ENCODE measurements at regions not wholly inside any gene's neighbourhood (a gene's known extent, or its start where the extent isn't known, plus 50 kb on each side); places are given as distances from the start of the nearest gene placed in this dataset.

GRCh38 chr1:244952940-244953339 lies 88.6 kb upstream of the HNRNPU start:
- intact Hi-C loops (cut with DNase I; ENCODE audit: low total_unique reads) = no loop called here
- no peak for TF ChIP-seq POLR2A (IDR thresholded peaks at IDR 0.05)
- TF ChIP-seq, protein P1, sequence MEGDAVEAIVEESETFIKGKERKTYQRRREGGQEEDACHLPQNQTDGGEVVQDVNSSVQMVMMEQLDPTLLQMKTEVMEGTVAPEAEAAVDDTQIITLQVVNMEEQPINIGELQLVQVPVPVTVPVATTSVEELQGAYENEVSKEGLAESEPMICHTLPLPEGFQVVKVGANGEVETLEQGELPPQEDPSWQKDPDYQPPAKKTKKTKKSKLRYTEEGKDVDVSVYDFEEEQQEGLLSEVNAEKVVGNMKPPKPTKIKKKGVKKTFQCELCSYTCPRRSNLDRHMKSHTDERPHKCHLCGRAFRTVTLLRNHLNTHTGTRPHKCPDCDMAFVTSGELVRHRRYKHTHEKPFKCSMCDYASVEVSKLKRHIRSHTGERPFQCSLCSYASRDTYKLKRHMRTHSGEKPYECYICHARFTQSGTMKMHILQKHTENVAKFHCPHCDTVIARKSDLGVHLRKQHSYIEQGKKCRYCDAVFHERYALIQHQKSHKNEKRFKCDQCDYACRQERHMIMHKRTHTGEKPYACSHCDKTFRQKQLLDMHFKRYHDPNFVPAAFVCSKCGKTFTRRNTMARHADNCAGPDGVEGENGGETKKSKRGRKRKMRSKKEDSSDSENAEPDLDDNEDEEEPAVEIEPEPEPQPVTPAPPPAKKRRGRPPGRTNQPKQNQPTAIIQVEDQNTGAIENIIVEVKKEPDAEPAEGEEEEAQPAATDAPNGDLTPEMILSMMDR (IDR thresholded peaks at IDR 0.05) = no peak
- DNase-seq (ENCODE audit: low spot score in 2 of 2) = no peak
- H3K4me3 ChIP-seq (ENCODE audit: low read depth, poor library complexity, severe bottlenecking) = no peak overlapping the region
- 43 to 49% methylated on average over 8 of the region's 8 CpGs for WGBS, 2 donors

GRCh38 chr1:244952280-244952933 lies 88.1 kb upstream of the HNRNPU start:
- TF ChIP-seq, protein P1 (IDR thresholded peaks at IDR 0.05) = no peak
- TF ChIP-seq POLR2A (IDR thresholded peaks at IDR 0.05) = no peak
- WGBS, 2 donors = 89 to 90% methylated on average over 5 of the region's 5 CpGs
- intact Hi-C loops (cut with DNase I; ENCODE audit: low total_unique reads) = no loop called here
- no peak overlapping the region for H3K4me3 ChIP-seq (ENCODE audit: low read depth, poor library complexity, severe bottlenecking)
- DNase-seq (ENCODE audit: low spot score in 2 of 2) = no peak

DNA sequence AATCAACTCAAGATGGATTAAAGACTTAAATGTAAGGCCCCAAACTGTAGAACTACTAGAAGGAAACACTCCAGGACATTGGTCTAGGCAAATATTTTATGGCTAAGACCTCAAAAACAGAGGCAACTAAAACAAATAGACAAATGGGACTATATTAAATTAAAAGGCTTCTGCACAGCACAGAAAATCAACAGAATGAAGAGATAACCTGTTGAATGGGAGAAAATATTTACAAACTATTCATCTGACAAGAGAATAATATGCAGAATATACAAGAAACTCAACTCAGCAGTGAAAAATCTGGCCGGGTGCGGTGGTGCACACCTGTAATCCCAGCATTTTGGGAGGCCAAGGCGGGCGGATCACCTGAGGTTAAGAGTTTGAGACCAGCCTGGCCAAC lies 84.1 kb upstream of the HNRNPU start:
- WGBS, 2 donors = 95 to 96% methylated on average over 4 of the region's 4 CpGs
- H3K4me3 ChIP-seq (ENCODE audit: low read depth, poor library complexity, severe bottlenecking) = no peak overlapping the region
- intact Hi-C loops (cut with DNase I; ENCODE audit: low total_unique reads) = no loop called here
- no peak for TF ChIP-seq POLR2A (IDR thresholded peaks at IDR 0.05)
- TF ChIP-seq, protein P1 (IDR thresholded peaks at IDR 0.05) = no peak
- DNase-seq (ENCODE audit: low spot score in 2 of 2) = no peak

DNA sequence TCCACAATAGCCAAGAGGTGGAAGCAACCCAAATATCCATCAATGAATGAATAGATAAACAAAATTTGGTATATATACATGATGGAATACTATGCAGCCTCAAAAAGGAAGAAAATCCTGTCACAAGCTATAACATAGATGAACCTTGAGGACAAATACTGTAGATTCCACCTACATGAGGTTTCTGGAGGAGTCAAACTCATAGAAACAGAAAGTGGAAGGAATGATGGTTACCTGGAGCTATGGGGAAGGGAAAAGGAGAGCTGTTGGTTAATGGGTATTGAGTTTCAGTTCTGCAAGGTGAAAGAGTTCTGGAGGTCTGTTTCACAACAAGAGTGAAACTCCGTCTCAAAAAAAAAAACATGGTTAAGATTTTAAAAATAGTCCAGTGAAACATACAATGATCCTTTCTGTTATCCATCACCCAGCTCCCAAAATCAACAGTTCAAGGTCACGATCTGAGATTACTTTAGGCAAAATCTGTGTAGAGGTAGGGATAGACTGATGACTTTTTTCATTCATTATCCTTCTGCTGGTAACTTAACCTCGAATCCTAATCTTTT lies 80.8 kb upstream of the HNRNPU start:
- 69 to 79% methylated on average over 3 of the region's 3 CpGs for WGBS, 2 donors
- intact Hi-C loops (cut with DNase I; ENCODE audit: low total_unique reads) = no loop called here
- no peak overlapping the region for H3K4me3 ChIP-seq (ENCODE audit: low read depth, poor library complexity, severe bottlenecking)
- no peak for DNase-seq (ENCODE audit: low spot score in 2 of 2)
- TF ChIP-seq, protein P1 (IDR thresholded peaks at IDR 0.05) = no peak
- no peak for TF ChIP-seq POLR2A (IDR thresholded peaks at IDR 0.05)

GRCh38 chr1:244941121-244941520 lies 76.8 kb upstream of the HNRNPU start:
- DNase-seq (ENCODE audit: low spot score in 2 of 2) = no peak
- intact Hi-C loops (cut with DNase I; ENCODE audit: low total_unique reads) = no loop called here
- H3K4me3 ChIP-seq (ENCODE audit: low read depth, poor library complexity, severe bottlenecking) = no peak overlapping the region
- no peak for TF ChIP-seq POLR2A (IDR thresholded peaks at IDR 0.05)
- TF ChIP-seq, protein P1 (IDR thresholded peaks at IDR 0.05) = no peak
- 89 to 96% methylated on average over 13 of the region's 13 CpGs for WGBS, 2 donors

- TF ChIP-seq, protein P1 (IDR thresholded peaks at IDR 0.05) = no peak
- TF ChIP-seq POLR2A (IDR thresholded peaks at IDR 0.05) = no peak
- no peak for DNase-seq (ENCODE audit: low spot score in 2 of 2)
- no peak overlapping the region for H3K4me3 ChIP-seq (ENCODE audit: low read depth, poor library complexity, severe bottlenecking)
- intact Hi-C loops (cut with DNase I; ENCODE audit: low total_unique reads) = no loop called here
These were observed 72.8 kb upstream of the HNRNPU start for GRCh38 chr1:244937099-244937498.

Measured in lower leg skin (tissue), 4 donors.